T-helper 9 cell (primary cell): ENCODE measurements at regions not wholly inside any gene's neighbourhood (a gene's known extent, or its start where the extent isn't known, plus 50 kb on each side); places are given as distances from the start of the nearest gene placed in this dataset.
A peak's percentile ranks its signal among the peaks of the same experiment; 100 is the strongest.
"Not testable (repeated sequence)": the region's sequence is repeated elsewhere in the genome, so short reads cannot be mapped to it uniquely, and the experiment has no call there.

Experiments used
- DNase-seq: peaks from one replicate; pipeline ENCODE4 v3.0.0-alpha.2; 2020

GRCh38 chrX:111041018-111041462 is 55.0 kb upstream of the PAK3 start:
- no peak for DNase-seq

- DNase-seq = no peak
These were observed 55.5 kb upstream of the PAK3 start for GRCh38 chrX:111040377-111041017.

GRCh38 chrX:111039606-111040005 is 56.4 kb upstream of the PAK3 start:
- DNase-seq = no peak

DNA sequence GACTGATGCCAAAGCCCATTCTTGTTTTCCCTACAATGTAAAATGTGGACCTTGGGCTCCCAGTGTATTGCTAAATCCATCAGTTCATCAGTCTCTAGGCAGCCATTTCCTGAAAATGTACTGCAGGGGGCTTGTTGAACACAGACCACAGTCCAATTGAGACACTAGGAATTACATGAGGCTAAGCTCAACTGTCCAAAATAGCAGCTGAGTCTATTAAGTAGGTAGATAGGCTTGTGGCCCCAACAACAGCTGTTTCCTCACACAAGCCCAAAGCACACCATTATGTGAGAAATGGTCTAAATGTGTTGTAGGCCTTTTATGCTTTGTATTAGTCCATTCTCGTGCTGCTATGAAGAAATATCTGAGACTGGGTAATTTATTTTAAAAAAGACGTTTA is 60.0 kb upstream of the PAK3 start:
- DNase-seq = no peak

GRCh38 chrX:111035256-111035655 is 60.7 kb upstream of the PAK3 start:
- DNase-seq = no peak

GRCh38 chrX:111022998-111023397 is 73.0 kb upstream of the PAK3 start:
- not testable (repeated sequence) for DNase-seq

- DNase-seq = no peak
These were observed 75.7 kb upstream of the PAK3 start for GRCh38 chrX:111020283-111020682.

- no peak for DNase-seq
These were observed 82.1 kb upstream of the PAK3 start for GRCh38 chrX:111013778-111014455.

GRCh38 chrX:111010111-111010510 is 85.9 kb upstream of the PAK3 start:
- DNase-seq = no peak

DNA sequence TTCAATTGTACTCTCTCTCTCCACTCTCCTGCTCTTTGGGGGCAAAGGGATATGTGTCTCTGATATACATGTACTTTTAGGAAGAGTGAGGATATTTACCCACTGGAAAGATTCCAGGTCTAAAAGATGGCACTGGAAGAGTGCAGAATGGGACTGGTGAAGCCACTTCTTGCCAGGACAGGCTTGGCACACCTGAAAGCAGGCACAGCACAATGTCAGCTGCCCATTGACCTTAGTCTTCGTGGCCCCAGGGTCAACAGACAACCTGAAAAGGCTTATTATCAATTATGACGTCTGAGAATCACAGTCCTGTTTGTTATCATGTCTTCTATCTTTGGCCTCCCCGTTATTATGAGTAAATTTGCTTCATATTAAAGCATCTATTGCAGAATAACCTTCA is 86.7 kb upstream of the PAK3 start:
- DNase-seq = no peak

DNA sequence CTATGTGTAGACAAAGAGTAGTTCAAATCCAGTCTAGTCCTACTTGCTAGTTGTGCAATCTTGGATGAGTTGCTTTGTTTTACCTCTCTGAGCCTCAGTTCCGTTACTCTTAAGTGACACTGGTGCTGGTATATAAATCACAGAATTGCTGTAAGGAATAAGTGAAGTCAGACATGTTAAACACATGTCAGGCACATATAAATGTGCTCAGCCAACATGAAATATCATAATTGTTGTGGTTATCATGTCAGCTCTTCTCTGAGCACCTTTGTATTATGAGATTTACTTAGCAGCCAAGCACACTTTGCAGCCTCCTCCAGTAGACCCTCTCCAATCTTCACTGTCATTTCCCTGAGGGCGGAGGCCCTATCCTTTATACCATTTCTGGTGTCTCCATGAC is 87.9 kb upstream of the PAK3 start:
- no peak for DNase-seq

DNA sequence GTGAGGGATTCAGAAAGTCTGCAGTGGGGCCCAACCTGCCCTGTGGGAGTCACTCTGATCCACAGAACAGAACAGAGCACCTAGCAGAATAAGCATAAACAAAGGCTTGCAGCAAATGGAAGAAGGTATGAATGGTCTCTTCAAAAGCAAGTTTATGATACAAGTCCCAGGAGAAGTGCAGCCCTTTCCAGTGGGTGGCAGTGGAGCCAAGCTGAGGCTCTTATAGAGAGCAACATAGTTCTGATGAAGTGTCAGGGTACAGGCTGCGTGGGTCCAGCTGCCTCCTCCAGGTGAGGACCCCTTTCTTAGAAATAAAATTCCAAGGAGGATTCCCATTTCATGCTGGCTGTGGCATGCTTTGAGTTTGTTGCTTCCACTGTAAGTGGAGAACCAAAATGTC is 88.8 kb upstream of the PAK3 start:
- no peak for DNase-seq

DNA sequence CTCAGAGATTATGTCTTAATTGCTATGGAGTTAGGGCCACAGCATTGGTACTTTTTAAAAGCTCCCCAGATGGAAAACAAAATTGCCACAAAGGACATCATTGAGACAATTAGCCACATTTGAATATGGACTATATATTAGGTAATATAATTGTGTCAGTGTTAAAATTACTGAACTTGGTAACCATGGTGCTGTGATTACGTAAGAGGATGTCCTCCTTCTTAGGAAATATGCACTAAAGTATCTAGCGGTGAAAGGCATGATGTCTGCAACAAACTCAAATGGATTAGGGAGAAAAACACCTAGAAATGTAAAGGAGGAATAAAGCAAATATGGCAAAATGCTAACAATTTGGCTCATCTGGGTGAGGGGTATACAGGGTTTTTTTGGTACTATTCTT is 89.9 kb upstream of the PAK3 start:
- no peak for DNase-seq

- DNase-seq = no peak
These were observed 90.8 kb upstream of the PAK3 start for GRCh38 chrX:111005166-111005565.

- no peak for DNase-seq
These were observed 92.9 kb upstream of the PAK3 start for GRCh38 chrX:111003118-111003517.

DNA sequence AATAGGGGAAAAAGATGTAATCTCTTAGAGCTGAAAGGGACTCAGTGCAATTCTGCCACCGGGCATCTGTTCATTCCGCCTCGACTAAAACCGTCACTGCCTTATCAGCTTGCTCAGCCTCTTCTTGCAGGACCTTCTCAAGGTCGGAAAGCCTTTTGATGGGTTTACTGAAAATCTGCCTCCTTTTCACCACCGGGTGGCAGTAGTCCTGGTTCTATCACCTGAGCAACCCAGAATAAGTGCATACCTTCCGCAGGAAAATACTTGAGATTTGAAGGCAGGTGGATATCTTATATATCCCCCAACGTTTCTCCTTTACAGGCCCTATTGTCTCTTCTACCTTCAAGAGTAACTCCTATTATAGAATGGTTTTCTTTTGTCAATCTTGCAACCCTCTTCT is 103.4 kb upstream of the PAK3 start:
- peak; percentile 7 for DNase-seq

DNA sequence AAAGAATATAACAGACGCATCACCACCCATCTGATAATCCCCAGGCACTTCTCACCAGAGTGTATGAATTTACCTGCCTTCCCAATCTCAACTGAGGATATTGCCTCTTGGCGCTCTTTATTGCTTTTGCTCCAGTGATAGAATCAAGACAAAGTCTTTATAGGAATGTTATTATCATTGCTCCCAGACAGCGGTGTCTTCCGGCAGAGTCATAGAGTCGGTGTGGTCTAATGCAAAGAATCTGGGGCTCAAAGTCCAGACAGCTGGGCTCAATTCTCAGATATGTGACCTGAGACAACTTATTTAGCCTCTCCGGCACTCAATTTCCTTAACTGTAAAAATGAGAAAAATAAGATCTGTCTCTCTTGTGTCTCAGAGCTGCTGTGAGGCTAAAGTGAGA is 106.1 kb upstream of the PAK3 start:
- no peak for DNase-seq

DNA sequence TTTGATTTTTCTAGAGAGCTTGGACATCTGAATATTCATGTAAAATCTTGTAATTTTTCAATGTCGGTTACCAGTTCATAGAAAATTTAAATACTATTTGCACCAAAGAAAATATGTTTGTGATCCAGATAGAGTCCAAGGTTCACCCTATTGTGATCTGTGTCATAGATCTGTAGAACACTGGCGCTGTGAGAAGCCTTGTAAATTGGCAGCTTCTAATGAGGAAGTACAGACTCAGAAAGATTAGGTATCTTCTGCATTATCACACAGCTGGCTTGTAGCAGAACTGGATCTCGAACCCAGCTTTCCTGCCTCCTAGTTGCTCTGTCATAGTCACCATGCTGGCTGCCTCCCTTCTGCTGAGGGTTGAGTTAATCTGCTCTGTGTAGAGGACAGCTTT is 106.5 kb upstream of the PAK3 start:
- DNase-seq = no peak

GRCh38 chrX:110987292-110987691 is 108.7 kb upstream of the PAK3 start:
- no peak for DNase-seq

DNA sequence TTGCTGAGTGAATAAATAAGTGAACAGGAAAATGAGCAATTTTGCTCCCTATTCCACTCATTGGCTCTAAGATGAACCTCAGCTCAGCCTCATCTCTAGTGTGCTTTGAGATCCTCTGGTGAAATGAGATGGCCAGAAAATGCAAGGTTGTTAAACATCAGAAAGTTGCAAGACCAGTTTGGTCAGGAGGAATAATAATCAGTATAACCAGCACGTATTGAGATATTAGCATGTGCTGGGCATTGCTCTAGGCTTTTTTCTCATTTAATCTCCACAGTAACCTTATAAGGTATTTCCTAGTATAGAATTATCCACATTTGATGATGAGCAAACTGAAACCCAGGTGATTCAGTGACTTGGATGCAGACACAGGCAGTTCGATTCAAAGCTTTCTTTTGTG is 110.5 kb upstream of the PAK3 start:
- DNase-seq = no peak

DNA sequence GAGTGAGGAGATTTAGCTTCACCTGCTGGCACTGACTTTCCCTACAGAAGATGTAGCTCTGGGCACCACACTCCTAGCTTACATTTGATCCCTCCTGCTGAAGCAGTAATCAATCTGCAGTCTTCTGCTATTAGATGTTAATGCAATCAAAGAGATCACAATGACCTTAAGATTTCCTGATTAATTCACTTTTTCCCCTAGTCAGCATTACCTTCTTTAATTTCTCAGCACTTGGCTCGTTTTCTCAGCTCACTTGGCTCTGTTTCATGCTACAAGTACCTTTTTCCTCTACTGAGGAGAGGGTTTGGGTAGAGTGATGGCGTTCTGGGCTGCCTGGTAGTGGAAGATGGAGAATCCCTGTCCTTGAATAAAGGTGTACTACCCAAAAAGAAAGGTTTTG is 113.0 kb upstream of the PAK3 start:
- DNase-seq = no peak

GRCh38 chrX:110966839-110967238 is 129.2 kb upstream of the PAK3 start:
- no peak for DNase-seq

GRCh38 chrX:110966091-110966454 is 129.9 kb upstream of the PAK3 start:
- DNase-seq = no peak

DNA sequence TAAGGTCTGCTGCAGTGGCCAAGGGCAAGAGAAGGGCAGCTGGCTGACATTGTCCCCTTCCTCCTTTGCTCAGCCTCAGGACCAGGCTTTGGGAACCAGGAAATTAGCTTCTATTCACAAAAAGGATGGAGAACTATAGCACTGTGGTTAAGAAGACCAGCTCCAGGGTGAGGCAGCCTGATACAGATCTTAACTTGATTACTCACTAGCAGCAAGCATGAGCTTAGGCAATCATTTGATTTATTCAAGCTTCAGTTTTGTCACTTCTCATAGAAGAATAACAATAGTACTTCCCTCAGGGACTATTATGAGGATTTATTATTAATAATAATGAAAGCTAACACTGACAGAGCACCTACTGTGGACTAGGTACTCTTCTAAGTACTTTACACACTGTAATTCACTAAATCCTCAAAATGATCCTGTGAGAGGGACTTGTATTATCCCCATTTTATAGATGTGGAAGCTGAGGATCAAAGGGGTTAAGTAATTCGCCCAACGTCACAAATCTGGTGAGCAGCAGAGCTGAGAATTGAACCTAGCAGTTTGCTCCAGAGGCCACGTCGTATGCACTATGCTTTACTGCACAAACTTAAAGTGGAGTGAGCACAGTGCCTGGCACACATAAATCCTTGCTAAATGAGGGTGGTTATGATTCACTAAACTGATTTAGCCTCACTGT is 130.4 kb upstream of the PAK3 start:
- DNase-seq = no peak
